ENCODE measurements at regions not wholly inside any gene's neighbourhood (a gene's known extent, or its start where the extent isn't known, plus 50 kb on each side); places are given as distances from the start of the nearest gene placed in this dataset.

GRCh38 chr2:45145073-45145899 lies 136.0 kb upstream of the SIX2 start:
- Histone ChIP-seq H3K36me3 (no peaks in the 10 kb centered on the region), H3K27ac (no peak overlapping the region), H3K27me3 (no peaks in the 10 kb centered on the region), H3K4me3 (no peak overlapping the region), H3K9me3 (peaks cover 0 to 23% (median 0%) of the 10 kb centered on the region in 4 donors), H3K4me1 (no peaks in the 10 kb centered on the region)
- TF ChIP-seq, protein P1, sequence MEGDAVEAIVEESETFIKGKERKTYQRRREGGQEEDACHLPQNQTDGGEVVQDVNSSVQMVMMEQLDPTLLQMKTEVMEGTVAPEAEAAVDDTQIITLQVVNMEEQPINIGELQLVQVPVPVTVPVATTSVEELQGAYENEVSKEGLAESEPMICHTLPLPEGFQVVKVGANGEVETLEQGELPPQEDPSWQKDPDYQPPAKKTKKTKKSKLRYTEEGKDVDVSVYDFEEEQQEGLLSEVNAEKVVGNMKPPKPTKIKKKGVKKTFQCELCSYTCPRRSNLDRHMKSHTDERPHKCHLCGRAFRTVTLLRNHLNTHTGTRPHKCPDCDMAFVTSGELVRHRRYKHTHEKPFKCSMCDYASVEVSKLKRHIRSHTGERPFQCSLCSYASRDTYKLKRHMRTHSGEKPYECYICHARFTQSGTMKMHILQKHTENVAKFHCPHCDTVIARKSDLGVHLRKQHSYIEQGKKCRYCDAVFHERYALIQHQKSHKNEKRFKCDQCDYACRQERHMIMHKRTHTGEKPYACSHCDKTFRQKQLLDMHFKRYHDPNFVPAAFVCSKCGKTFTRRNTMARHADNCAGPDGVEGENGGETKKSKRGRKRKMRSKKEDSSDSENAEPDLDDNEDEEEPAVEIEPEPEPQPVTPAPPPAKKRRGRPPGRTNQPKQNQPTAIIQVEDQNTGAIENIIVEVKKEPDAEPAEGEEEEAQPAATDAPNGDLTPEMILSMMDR (IDR thresholded peaks at IDR 0.05): no peak
- TF ChIP-seq POLR2A (IDR thresholded peaks at IDR 0.05) (no peak), EP300 (IDR thresholded peaks at IDR 0.05) (no peak)
- no peak for DNase-seq (ENCODE audit: low spot score in 2 of 2)
- WGBS, 2 donors: 71 to 73% methylated on average over 12 to 14 of the region's 14 CpGs

DNA sequence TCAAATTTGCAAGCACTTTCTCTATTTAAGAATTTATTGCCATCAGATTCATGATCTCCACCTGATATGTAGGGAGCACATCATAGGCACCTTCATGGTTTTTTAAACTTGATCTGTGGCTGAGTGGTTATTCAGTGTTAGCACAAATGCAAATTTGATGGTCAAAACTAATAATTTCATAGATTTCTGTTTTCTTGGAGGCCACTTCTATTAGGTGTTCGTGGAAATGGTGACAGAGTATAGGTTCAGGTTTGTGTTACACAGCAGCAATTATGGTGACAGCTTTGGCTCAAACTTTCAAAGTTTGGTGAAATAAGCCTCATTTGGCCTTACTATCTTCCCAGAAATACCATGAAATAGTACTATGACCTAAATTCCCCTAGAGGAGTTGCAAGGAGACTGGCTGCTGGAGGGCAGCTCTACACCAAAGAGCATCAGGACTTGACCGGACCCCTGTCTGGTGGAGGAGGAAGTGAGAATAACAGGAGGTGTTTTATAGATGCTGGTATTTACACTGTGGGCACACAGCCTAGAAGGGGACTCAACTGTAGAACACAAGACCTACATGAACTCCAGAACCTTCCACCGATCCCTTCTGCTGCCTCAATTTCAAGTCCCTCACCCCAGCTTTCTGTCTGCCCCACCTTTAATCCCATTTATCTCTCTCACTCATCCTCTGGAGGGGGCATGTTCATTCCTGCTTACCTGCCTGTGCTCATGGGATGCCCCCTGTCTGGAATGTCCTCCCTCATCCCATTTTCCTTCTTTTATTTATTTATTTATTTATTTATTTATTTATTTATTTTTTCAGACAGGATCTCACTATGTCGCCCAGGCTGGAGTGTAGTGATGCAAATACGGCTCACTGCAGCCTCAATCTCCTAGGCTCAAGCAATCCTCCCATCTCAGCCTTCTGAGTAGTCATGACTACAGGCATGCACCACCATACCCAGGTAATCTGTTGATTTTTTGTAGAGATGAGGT lies 132.9 kb upstream of the SIX2 start:
- Histone ChIP-seq H3K36me3 (no peaks in the 10 kb centered on the region), H3K27me3 (no peaks in the 10 kb centered on the region), H3K27ac (no peak overlapping the region), H3K4me1 (no peaks in the 10 kb centered on the region), H3K9me3 (peaks cover 0 to 11% (median 0%) of the 10 kb centered on the region in 4 donors), H3K4me3 (no peak overlapping the region)
- DNase-seq (ENCODE audit: low spot score in 2 of 2): no peak
- 91 to 94% methylated on average over 5 of the region's 5 CpGs for WGBS, 2 donors
- TF ChIP-seq, protein P1 (IDR thresholded peaks at IDR 0.05): no peak
- TF ChIP-seq EP300 (IDR thresholded peaks at IDR 0.05) (no peak), POLR2A (IDR thresholded peaks at IDR 0.05) (no peak)

DNA sequence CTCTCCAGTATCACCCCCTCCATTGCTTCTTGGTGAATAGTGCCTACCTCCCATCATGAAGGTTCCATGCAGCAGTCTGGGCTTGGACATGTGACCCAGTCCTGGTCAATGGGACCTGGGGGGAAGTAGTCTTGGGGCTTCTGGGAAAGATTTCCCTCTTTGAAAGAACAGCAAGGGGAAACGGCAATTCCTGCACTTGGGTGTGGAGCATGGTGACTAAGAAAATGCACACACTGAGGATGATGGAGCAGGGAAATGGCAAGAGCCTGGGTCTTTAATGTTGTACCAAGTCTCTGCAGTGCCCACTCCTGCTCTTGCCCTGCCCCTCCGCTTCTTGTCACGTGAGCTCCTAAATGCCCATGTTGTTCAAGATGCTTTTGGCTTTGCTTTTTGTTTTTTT lies 131.4 kb upstream of the SIX2 start:
- no peaks in the 10 kb centered on the region for H3K4me1 ChIP-seq
- H3K9me3 ChIP-seq: no peaks in the 10 kb centered on the region
- WGBS, 2 donors: 82 to 85% methylated on average over 3 of the region's 3 CpGs

DNA sequence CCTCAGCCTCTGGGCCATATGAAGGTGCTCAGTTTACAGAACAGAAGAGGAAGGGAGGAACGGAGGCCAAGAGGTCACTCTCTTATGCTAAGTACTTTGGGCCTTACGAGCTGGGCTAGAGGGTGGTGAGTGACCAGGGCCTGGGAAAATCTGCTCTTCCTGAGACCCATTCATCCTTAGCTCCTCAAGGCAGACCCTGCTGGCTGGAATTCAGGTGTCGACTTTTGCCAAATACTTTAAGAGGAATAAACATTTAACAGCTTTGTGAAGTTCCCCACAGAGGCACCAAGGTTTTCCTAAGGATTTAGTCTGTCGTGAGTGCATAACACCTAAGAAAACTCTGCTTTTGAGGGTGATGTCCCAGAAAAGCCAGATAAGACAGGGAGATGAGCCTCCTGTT lies 129.7 kb upstream of the SIX2 start:
- TF ChIP-seq POLR2A (IDR thresholded peaks at IDR 0.05) (no peak), EP300 (IDR thresholded peaks at IDR 0.05) (no peak)
- TF ChIP-seq, protein P1 (IDR thresholded peaks at IDR 0.05): no peak
- no peak for DNase-seq (ENCODE audit: low spot score in 2 of 2)
- H3K4me1 ChIP-seq: peaks cover 0 to 7% (median 0%) of the 10 kb centered on the region in 4 donors
- no peak overlapping the region for H3K4me3 ChIP-seq
- H3K9me3 ChIP-seq: no peaks in the 10 kb centered on the region
- H3K27me3 ChIP-seq: no peaks in the 10 kb centered on the region
- no peak overlapping the region for H3K27ac ChIP-seq
- 77% methylated on average over 4 of the region's 4 CpGs for WGBS, 2 donors
- no peaks in the 10 kb centered on the region for H3K36me3 ChIP-seq

More for the DNA sequence above, 131.4 kb upstream of the SIX2 start:
- H3K4me3 ChIP-seq: no peak overlapping the region
- TF ChIP-seq EP300 (IDR thresholded peaks at IDR 0.05) (no peak), POLR2A (IDR thresholded peaks at IDR 0.05) (no peak)
- TF ChIP-seq, protein P1 (IDR thresholded peaks at IDR 0.05): no peak
- no peak overlapping the region for H3K27ac ChIP-seq
- H3K36me3 ChIP-seq: no peaks in the 10 kb centered on the region
- no peaks in the 10 kb centered on the region for H3K27me3 ChIP-seq
- DNase-seq (ENCODE audit: low spot score in 2 of 2): no peak

Data from tibial nerve (tissue), 4 donors.